SK-N-SH (cell line): ENCODE measurements at regions not wholly inside any gene's neighbourhood (a gene's known extent, or its start where the extent isn't known, plus 50 kb on each side); places are given as distances from the start of the nearest gene placed in this dataset.

Experiments
- CTCF ChIP-seq: fragments of 200-600 bp; sonication (generic); IDR thresholded peaks from 2 replicates; pipeline ENCODE4 v1.6.1; 2017; ENCODE audit warnings: antibody characterized with exemption, mild to moderate bottlenecking, moderate library complexity
- EP300 ChIP-seq, 2 experiments: IDR thresholded peaks; 2 replicates each; pipeline versions ENCODE4 v1.4.0 to v1.6.1; 2012; ENCODE audit warnings: borderline replicate concordance in 1 of 2, low read depth in 1 of 2, low read length in 1 of 2
- IRF3 ChIP-seq: fragments of 150-350 bp; IDR thresholded peaks from 2 replicates; pipeline ENCODE4 v1.6.1; 2016; ENCODE audit warnings: mild to moderate bottlenecking, low read depth, low read length
- MXI1 ChIP-seq: IDR thresholded peaks from 2 replicates; pipeline ENCODE4 v1.6.1; 2012; ENCODE audit warnings: mild to moderate bottlenecking, low read depth, low read length, improper control_type of control experiment
- RAD21 ChIP-seq: IDR thresholded peaks from 2 replicates; pipeline ENCODE4 v1.6.1; 2012; ENCODE audit warnings: mild to moderate bottlenecking, low read length
- RCOR1 ChIP-seq: fragments of 150-350 bp; IDR thresholded peaks from 2 replicates; pipeline ENCODE4 v1.6.1; 2017; ENCODE audit warnings: antibody characterized with exemption, low read length
- TAF1 ChIP-seq: IDR thresholded peaks from 2 replicates; pipeline ENCODE4 v1.6.1; 2012; ENCODE audit warnings: low read depth, mild to moderate bottlenecking, low read length, moderate library complexity, borderline replicate concordance
- USF2 ChIP-seq: fragments of 150-350 bp; IDR thresholded peaks from 2 replicates; pipeline ENCODE4 v1.6.1; 2017; ENCODE audit warnings: antibody characterized with exemption, low read length, low read depth, borderline replicate concordance
- YY1 ChIP-seq: IDR thresholded peaks from 2 replicates; pipeline ENCODE4 v1.4.0; 2012; ENCODE audit warnings: low read depth, mild to moderate bottlenecking

GRCh38 chr7:86916277-86916825 lies 143.1 kb downstream of the ELAPOR2 start:
- no peak for TF ChIP-seq CTCF
- no peak for TF ChIP-seq IRF3
- TF ChIP-seq RCOR1: no peak
- TF ChIP-seq USF2: no peak
- TF ChIP-seq RAD21: no peak
- TF ChIP-seq EP300 (IDR thresholded peaks at IDR 0.05; ENCODE audit: borderline replicate concordance in 1 of 2, low read depth in 1 of 2, low read length in 1 of 2): no peak
- no peak for TF ChIP-seq TAF1
- no peak for TF ChIP-seq YY1
- no peak for TF ChIP-seq MXI1
